IPS-11a (cell line): ENCODE measurements at regions not wholly inside any gene's neighbourhood (a gene's known extent, or its start where the extent isn't known, plus 50 kb on each side); places are given as distances from the start of the nearest gene placed in this dataset.
"Not testable (repeated sequence)": the region's sequence is repeated elsewhere in the genome, so short reads cannot be mapped to it uniquely, and the experiment has no call there.

Source experiments
- H3K4me3 ChIP-seq: one replicate; pipeline ENCODE4 v1.5.1; 2013; ENCODE audit warnings: low read depth, low read length, control low read depth

DNA sequence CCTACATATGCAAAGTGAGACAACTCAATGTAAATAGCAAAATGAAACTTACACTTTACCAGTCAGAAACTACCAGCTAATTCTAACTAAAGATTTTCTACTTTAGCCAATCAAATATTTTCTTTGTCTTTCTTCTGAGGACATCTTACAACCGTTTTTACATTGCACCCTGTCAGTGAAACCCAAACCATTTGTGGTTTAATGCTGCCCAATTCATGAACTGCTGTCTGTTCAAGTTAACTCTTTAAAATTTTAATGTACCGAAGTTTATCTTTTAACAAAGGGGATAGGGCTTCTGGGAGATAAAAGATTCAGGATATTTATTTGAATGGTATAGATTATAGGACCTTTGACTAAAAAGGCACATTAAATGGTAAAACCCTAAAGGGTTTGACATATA, 121.3 kb upstream of the HDDC2 start:
- H3K4me3 ChIP-seq, result no peak overlapping the region

DNA sequence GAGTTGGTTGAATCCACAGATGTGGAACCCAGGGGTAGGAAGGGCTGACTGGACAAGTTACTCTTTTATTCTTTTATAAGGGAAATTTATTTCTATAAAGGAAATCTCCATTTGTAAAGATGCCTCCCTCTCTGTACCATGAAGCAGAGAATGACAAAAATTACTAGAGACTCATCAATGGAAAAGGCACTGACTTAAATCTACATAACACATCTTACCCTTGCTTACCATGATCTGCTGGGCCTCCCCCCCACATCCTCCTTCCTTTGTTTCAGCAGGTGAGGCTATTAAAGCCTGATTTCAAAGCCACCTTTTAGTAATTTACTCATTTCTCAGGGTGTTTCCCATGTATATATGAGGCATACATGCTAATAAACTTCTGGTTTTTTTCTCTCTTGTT, 130.2 kb upstream of the HDDC2 start:
- no peak overlapping the region for H3K4me3 ChIP-seq

DNA sequence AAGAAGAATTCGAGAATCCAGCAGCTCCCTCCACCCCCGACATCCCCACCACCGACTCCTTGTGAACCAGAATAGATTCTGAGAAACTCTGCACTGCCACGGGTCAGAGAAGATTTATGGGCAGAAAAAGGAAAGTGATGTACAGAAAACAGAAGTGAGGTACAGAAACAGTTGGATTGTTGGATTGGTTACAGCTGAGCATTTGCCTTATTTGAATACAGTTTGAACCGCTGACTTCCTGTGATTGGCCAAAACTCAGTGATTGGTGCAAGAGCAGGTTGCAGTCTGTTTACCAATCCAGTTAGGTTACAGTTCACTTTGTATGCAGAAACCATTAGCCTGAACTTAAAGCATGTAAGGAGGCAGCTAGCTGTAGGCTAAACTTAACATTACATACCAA, 131.2 kb upstream of the HDDC2 start:
- no peak overlapping the region for H3K4me3 ChIP-seq

DNA sequence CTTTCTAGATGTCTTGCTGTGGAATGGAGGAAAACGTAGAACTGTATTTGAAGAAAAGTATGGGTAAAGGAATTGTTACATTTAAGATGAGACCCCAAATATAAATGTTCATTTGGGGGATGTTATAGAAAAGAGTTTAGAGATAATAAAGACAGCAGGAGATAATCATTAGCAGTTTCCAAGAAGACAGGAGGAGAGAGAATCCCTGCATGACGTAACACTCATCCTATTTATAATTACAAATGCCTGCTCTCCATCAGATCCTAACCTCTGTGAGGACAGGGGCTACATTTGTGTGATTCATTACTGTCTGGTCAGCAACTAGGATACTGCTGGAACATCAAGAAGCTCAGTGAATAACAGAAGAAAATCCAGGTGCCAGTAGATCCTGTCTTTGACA, 133.0 kb upstream of the HDDC2 start:
- no peak overlapping the region for H3K4me3 ChIP-seq

DNA sequence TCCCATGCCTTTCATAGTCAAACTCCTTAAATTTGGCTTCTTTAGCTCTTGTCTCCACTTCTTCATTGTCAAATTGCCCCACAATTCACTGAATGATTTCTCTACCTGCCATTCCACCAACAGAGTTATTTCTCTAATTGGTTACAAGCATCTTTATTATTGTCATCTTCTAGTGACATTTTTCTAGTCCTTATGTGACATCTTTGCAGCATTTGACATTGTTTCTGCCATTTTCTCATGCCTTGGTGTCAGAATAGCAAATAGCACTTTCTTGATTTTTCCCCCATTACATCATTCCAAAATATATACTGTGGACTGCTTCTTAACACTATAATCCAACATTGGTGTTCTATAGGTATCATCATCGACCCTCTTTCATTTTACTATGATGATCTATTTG, 137.7 kb upstream of the HDDC2 start:
- H3K4me3 ChIP-seq, result no peak overlapping the region

DNA sequence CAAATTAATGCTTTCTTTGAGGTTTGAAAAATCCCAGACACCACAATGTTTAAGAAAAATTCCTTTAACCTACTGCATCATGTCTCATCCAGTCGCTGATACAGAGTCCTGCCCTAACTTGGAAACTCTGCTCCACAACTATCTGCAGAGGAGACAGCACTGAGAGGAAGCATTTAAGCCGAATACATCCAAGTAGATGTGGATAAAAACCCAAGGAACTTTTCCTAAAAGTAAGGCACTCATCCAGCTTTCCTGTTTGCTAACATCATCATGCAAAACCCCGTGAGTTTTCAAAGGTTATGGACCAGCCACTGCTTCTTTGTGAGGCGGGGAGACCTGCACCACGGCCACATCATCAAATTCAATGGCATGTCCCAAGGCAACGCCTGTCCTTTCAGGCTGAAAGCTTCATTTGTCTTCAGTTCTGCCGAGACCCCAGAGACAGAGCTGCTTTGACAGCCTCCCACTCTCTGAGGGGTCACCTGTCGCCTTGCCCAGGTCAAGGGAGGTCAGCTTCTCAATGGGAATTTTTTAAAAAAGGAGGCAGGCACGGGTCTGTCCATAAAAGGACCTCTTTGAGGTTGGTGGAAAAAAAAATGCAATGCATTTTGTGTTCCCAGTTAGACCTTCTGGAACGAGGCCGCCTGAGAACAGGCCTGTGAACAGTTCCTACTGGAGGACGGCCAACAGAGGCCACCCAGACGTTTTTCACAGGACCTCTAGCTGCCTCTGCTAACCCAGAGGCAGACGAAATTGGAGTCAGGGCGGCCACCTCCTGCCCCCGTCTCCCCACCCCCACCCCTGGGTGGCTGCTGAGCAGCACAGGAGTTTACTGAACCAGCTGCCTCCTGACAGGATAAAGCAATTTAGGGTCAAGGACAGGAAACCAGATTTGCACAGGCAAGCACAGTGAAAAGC, 142.5 kb upstream of the HDDC2 start:
- H3K4me3 ChIP-seq, result no peak overlapping the region

DNA sequence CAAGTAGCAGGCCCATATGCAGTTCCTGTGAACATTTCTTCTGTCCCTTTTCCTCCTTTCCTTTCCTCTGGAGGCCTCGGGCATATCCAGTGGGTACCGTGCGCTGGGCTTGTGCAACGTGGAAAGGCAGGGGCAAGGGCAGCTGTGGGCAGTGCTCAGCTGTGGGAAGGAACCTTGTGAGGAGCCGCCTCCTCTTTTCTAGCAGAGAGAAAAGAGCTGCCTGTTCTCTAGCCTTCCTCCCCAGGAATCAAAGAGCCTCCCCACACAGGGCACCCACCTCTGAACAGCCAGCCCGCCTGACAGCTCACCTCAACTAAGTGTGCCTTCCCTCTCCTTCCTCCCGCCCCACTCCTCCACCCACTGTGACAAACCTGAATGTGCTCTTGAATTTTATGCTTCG, 143.3 kb upstream of the HDDC2 start:
- H3K4me3 ChIP-seq, result no peak overlapping the region

DNA sequence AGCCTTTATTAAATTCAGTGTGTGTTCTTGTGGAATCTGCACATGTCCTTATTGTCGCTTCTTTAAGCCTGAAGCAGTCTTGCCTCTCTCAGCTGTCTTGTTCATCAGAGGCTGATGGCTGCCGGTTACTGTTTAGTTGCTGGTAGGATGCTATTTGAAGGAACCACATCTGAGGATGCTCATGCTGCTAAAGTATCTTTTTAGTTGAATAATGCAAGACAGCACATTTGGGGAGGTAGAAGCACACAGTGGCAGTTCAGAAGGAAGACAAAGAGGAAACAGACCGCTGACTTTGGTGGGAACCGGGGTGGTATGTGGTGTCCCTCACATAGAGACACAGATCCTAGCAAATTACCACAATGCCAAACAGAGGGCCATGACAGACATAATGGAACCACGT, 144.2 kb upstream of the HDDC2 start:
- H3K4me3 ChIP-seq, result no peak overlapping the region

DNA sequence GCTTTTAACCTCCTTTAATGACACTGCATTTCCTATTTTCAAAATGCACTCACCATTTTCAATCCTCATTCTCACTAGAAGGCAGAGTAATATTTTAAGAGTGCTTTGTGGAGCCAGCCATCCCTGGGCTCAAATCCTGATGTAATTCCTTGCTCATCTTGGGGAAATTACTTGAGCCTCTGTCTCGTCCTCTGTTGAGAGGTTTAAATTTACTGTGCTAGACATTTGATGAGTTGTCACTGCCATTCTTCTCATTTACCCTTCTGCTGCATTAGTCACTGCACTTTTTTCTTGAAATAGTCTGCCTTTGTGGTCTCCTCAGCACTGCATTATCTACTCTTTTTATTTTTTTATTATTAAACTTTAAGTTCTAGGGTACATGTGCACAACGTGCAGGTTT, 150.0 kb upstream of the HDDC2 start:
- no peak overlapping the region for H3K4me3 ChIP-seq

DNA sequence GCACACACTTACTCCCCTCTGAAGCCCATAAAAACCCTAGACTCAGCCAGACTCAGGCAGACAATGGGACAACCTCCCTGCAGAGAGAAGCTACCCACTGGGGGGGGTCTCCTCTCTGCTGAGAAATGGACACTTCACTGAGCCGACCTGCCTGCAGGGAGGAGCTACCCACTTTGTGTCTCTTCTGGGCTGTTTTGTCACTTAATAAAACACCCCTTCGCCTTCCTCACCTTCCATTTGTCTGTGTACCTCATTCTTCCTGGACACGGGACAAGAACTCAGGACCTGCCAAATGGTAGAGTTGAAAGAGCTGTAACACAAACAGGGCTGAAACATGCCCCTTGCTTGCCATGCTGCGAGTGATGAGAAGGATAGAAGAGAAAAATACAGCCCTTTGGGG, 151.7 kb upstream of the HDDC2 start:
- H3K4me3 ChIP-seq, result no peak overlapping the region

DNA sequence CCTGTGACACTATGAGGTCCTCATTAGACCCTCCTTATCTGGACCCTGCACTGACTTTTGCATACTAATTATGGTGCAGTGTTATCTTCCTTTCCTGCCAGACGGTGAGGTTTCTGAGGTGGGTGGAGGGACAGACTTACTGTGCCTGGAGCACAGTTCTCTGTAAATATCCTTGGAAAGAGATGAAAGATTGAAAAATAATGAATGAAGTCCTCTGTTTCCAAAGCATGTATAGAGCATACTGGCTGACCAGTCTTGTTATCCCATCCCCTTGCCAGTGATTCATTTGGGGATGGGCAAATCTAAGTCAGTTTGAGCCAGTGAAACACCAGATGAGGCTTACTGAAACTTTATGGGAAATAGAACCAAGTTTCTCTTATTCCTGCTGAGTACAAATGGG, 152.6 kb upstream of the HDDC2 start:
- no peak overlapping the region for H3K4me3 ChIP-seq

DNA sequence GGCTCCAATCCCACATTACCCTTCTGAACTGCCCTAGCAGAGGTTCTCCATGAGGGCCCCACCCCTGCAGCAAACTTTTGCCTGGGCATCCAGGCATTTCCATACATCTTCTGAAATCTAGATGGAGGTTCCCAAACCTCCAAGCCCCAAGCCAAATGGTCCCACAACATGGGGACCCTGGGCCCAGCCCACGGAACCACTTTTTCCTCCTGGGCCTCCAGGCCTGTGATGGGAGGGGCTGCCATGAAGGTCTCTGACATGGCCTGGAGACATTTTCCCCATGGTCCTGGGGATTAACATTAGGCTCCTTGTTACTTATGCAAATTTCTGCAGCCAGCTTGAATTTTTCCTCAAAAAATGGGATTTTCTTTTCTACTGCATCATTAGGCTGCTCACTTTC, 156.7 kb upstream of the HDDC2 start:
- H3K4me3 ChIP-seq, result not testable (repeated sequence)

DNA sequence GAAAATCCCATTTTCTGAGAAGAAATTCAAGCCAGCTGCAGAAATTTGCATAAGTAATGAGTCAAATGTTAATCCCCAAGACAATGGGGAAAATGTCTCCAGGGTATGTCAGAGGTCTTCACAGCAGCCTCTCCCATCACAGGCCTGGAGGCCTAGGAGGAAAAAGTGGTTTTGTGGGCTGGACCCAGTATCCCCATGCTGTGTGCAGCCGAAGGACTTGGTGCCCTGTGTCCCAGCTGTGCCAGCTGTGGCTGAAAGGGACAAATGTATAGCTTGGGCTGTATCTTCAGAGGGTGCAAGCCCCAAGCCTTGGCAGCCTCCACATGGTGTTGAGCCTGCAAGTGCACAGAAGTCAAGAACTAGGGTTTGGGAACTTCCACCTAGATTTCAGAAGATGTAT, 163.6 kb upstream of the HDDC2 start:
- not testable (repeated sequence) for H3K4me3 ChIP-seq

DNA sequence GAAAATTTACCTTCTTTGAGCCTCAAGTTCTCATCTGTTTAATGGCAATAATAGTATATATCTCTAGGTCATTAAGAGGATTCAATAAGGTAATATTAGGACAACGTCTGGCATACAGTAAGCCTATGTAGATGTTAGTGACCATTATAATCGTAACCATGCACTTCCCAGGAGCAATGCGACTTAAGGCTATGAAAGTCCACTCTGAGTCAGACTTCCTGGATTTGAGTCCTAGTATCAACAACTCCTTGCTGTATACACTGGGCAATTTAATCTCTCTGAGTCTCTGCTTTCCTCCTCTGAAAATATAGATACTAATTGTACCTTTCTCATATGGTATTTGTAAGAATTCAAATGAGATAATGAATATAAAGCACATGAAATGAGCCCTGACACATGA, 168.1 kb upstream of the HDDC2 start:
- H3K4me3 ChIP-seq, result no peak overlapping the region

DNA sequence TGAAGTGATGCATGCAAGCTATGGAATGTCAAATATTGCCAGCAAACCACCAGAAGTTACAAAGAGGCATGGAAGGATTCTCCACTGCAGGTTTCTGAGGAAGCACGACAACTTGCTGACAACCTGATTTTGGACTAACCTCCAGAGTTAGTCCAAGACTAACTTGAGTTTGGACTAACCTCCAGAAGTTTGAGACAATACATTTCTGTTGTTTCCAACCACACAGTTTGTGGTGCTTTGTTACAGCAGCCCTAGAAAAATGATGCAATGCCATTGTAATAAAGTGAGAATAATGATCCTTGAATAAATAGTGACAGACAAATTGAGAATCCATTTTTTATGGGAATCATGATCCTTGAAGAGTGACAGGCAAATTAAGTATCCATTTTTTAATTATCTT, 169.9 kb upstream of the HDDC2 start:
- H3K4me3 ChIP-seq, result no peak overlapping the region

DNA sequence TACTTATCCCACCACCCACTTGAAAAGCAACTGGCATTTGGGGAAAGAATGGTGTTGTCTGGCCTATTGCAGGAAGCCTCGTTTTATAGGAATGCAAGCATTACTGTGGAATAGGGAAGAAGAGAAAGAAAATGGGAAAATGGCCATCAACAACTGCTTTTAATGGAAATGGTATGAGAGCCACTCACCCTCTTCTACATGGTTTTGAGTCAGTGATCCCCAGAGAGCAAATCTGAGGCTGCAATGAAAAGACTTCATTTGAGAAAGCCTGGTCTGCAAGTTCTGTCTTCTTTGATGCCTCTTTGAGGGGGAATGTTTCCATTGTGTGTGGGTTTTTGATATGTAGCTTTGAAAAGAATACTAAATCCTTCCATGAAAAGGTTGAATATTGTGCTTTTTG, 172.3 kb upstream of the HDDC2 start:
- no peak overlapping the region for H3K4me3 ChIP-seq

DNA sequence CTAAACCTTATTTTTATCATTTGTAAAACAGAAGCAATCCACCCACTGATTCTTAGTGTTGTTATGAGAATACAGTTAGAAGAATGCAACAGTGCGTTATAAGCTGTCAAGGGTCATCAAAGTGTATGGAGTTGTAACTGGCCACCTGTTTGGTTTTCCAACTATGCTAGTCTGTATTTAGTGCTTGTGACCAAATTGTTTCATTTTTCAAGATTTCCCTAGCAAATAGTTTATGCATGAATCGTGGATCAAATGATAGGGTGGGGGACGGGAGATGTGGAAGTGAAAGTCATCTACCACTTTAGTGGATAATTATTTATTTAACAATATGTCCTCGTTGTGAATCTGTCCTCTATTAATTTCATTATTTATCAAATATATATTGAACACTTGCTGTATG, 175.4 kb upstream of the HDDC2 start:
- no peak overlapping the region for H3K4me3 ChIP-seq

DNA sequence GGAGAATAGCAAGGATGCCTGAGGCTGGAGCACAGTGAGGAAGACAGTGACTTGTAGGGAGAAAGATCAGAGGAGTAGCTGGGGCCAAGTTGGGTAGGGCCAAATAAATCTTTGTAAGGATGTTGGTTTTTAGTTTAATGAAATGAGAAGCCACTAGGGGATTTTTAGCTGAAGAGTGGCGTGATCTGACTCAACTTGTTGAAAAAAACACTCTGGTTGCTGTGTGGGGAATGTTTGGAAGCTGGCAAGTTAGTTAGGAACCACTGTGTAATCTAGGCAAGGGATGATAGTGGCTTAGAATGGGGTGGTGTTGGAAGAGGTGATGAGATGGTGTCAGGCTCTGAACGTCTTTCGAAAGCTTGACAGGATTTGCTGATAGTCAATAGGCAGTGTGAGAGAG, 176.1 kb upstream of the HDDC2 start:
- no peak overlapping the region for H3K4me3 ChIP-seq

DNA sequence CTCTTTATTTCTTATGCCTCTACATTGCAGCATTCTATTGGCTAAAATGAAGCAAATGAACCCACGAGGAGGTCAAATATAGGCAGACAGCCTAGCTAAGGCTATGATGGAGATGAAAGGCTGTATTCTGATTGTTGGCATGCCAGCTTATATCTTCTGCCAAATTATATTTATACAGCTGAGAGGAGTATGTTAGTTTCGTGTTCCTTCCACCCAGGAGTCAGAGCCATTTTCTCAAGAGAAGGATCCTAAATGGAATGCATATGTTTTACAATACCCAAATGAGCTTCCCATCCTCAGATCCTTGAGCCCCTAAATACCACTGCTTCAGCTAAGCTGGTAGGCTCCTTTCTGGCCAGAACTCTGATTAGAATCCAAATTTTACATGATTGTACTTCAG, 178.4 kb upstream of the HDDC2 start:
- no peak overlapping the region for H3K4me3 ChIP-seq

DNA sequence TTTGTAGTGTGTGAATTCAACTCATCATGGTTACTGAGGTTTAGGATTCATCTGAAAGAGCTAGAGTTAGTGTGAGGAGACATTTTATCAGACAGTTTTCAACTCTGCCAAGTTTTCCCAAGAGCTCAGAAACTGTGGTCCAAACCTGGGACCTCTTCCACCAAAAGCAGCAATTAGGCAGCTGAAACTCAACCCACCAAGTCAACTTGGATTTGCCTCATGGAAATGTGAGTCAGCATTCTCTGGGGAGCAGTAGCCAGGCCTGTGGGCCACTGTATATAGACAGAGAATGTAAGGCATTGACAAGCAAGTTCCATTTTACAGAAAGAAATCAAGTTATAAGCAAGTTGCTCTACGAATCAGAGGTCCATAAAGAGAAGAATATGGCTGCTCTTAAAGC, 178.8 kb upstream of the HDDC2 start:
- H3K4me3 ChIP-seq, result no peak overlapping the region

DNA sequence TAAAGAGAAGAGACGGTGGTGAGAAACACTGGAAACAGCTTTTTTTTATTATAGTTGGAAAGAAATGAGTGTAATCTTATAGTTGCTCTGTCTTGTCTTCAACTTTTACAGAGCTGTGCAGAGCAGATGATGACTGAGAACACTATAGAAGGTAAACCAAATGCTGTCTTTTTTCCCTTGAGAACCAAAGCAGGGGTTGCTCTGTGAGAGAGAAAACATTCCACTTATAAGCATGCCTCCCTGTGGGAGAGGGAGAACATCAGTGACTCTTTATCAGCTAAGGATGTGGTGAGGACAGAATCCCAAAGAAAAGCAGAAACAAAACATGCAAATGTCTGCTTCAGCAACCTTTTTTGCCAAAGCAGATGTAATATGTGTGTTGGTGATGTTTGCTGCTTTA, 179.3 kb upstream of the HDDC2 start:
- H3K4me3 ChIP-seq, result no peak overlapping the region

DNA sequence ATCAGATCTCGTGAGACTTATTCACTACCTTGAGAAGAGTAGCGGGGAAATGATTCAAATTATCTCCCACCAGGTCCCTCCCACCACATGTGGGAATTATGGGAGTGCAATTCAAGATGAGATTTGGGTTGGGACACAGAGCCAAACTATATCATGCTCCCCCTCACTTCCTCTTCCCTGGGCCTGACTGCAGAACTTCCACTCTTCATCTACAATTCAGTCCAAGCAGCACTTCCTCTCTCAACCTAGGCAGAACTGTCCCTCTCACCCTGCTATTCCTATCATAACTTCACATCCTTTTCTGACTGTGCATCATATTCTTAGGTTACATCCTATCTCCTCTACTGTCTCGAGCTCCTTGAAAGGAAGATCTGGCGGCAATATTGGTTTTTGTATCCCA, 184.0 kb upstream of the HDDC2 start:
- no peak overlapping the region for H3K4me3 ChIP-seq

DNA sequence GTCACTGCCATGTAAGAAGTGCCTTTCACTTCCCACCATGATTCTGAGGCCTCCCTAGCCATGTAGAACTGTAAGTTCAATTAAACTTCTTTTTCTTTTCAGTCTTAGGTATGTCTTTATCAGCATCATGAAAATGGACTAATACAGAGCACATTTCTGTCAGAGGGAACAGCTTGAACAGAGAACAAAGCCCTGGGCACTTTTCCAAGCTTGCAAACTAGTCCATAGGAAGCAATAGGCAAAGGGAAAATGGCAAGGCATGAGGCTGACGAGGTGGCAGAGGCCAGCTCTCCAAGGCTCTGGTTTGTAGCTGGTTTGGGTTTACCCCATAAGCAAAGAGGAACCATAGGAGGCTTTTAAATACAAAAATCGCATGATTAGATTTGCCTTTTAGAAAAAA, 185.1 kb upstream of the HDDC2 start:
- no peak overlapping the region for H3K4me3 ChIP-seq
